HG02840 (cell line): ENCODE measurements at regions not wholly inside any gene's neighbourhood (a gene's known extent, or its start where the extent isn't known, plus 50 kb on each side); places are given as distances from the start of the nearest gene placed in this dataset.
"Not testable (repeated sequence)": the region's sequence is repeated elsewhere in the genome, so short reads cannot be mapped to it uniquely, and the experiment has no call there.

ENCODE experiments used
- ATAC-seq: cut with Tn5 transposase; IDR thresholded peaks from one replicate; pipeline ENCODE4 v1.9.1; 2021; ENCODE audit warnings: mild to moderate bottlenecking, moderate library complexity, moderate number of reproducible peaks; ENCODE audit not compliant: unreplicated experiment, low FRiP score

DNA sequence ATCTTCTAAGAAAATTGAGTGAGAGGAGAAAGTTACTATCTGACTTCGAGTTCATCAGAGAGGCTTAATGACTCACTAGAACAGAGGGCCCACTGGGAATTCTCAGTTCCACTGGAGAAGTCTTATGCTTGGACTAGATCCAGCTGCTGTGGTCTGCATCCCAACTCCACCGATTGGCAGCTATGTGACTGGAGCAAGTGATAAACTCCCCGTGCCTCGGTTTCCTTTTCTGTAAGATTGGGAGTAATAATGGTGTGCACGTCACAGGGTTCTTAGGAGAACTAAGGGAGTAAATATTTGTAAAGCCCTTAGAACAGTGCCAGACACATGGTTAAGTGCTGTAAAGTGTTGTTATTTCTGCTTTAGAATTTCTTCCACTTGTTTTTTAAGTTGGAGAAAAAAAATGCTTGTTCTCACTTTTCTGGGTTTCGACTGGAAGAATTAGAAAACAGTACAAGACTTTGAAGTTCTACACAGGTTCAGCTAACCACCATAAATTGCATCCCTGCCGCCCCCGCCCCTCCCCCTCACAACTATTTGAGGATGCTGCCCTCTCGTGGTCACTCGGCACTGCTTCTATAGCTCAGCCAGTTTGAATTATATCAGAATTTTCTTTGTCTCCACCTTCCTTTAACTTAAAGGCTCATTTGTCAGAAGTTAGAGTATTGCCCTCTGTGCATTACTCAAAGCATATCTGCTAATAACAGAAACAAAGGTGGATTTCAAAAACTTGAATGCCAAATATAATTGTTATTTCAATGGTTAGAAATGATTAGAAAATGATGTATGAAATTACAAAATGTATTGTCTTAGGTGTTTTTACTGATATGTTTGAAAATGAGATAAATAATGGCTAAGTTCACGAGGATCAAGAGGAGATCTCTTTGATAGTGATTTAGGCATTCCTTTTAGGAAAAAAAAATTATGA lies 95.0 kb upstream of the IFNGR1 start:
- ATAC-seq: no peak

DNA sequence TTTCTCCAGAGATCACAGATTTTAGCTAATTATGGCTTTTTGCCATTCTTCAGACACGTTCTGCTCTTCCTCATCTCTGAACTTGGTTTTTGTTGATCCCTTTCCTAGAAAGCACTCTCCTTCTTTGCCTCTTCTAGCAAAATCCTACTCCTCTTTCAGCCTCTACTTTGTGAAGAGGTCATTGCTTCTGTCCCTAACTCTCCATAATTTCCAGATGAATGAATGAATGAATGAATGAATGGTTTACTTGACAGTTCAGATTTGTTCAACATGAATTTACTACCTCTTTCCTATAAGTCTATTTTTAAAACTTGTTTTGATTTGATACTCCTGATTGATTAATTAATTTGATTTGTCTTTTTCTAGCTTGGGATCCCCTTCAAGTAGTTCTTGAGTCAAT lies 94.0 kb upstream of the IFNGR1 start:
- ATAC-seq: no peak

DNA sequence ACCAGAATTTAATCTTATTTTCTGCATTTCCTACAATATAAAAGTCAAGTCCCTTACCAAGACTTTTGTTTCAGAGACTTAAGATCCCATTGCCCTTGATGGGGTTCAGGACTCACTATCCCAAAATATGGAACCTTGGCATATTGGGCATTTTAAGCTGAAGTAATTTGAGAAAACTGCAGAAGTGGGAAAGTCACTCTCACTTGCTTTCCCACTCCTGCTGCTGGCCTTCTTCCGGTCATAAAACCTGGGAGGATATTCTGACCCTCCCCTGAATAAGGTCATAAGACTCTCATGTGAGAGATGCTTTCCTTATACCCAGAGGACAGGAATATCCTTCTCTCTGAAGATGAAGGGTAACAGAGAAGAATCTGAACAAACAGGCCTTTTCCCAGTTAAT lies 92.8 kb upstream of the IFNGR1 start:
- ATAC-seq: no peak

DNA sequence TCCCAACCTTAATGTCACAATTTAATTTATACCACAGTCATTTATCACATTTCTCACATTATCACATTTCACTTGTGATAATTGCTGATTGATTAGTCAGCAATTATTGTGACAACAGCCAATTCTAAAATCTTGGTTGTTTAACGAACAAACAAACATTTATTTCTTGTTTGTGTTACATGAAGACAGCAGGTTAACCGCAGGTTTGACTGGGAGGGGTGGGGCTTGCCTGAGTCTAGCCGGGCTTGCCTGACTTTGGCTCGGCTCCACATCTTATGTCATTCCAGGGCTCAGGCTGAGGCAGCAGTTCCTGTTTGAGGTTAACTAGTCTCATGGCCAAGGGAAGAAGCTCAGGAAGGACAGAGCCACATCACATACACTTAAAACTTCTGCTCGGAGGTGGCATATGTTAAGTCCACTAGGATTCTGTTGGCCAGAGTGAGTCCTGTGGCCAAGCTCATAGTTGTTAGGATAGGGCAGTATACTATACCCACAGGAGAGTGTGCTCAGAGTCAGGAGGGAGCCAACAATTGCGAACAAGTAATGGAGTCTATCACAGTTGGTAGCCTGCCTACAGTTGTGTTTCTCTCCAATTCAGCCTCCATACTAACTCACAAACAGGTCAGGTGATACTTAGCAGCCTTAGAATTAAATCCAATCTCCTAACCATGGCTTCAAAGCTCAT lies 90.0 kb upstream of the IFNGR1 start:
- no peak for ATAC-seq

DNA sequence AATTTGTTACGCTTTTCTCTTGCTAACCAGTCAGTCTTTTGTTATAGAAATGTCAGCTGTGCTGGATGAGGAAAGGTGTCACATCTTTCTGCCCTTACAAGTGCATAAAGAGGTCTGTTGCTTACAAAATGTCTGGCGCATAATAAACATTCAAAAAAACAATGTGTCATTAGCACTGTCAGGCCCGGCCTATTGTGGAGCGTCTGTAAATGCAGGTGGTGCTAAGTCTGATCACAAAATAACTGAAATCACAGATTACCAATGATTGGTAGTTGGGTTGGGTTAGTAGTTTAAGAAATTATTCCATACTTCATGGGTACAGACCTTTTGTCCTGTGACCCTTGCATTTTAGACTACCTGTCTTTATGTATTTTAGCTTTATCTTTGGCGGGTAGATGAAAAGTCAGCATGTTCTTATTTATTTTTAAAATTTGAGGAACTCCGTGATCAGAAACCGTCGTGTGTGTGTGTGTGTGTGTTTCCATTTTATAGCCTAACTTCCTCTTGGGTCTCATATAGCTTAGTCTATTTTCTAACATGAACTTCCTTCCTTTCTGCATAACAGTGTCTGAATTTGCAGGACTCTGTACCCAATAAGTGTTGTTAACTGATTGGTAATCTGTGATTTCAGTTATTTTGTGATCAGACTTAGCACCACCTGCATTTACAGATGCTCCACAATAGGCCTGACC lies 88.1 kb upstream of the IFNGR1 start:
- no peak for ATAC-seq

DNA sequence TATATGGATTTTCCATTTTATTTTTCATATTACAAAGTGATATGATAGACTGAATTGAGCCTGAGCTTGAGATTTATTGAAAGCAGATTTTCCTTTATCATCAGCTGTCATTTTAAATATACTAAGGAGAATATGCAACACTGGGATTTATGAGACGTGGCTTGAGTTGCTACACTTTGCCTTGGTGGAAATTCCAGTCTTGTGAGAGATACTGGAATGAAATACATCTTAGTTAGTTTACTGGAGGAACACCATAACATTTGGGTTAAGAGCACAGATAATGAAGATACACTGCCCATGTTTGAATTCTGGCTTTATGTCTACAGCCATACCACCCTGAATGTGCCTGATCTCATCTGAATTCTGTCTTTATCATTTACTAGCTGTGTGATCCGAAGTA lies 86.5 kb upstream of the IFNGR1 start:
- ATAC-seq: no peak

DNA sequence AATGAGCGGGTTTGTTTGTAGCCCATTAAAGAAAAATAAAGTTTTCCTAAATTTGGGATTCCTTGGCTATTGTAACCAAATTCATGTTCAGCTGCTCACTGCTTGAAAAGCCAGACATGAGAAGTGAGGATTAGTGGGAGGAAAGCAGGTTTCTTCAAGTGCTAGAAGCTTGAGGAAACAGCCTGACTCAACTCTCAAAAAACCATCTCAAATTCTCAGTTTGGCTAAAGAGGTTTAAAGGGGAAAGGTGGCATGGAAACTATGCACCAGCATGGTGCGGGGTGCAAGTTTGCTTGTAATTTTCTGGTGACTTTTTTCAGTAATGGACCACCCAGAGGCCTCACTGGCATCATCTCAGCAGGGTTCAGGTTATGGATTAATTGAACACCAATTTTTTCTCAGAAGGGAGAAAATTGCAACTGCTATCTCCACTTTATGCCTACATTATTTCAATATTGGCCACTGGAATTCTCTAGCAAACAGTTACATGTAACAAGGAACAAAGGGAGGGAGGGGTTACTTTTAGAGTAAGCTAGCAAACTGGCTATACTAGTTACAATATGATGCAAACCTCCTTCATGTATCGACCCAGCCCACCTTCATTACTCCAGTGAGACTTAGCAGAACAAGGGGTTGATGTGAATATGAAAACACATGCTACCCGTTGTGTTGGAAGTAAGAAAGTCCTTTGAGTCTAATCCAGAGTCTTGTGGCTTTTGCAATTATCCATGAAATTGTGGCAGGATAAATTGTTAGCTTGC lies 85.0 kb upstream of the IFNGR1 start:
- ATAC-seq: no peak

DNA sequence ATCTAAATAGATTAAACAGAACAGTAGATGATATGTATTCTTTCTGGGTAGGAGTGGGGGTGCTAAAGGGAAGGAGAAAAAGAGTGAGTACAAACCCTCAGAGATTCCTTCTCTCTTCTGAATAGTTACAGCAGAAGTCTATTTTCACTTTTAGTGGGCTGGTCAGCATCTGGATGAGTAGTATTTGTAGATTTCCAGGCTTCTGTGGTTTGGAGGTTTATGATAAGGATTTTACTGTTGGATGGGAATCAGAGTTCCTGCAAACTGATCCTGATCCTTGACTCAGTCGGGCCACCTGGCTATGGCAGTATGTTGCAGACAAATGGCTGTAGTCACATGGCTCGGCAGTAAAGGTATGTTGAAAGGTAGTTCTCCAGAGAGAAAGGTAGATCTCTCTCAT lies 84.3 kb upstream of the IFNGR1 start:
- no peak for ATAC-seq

DNA sequence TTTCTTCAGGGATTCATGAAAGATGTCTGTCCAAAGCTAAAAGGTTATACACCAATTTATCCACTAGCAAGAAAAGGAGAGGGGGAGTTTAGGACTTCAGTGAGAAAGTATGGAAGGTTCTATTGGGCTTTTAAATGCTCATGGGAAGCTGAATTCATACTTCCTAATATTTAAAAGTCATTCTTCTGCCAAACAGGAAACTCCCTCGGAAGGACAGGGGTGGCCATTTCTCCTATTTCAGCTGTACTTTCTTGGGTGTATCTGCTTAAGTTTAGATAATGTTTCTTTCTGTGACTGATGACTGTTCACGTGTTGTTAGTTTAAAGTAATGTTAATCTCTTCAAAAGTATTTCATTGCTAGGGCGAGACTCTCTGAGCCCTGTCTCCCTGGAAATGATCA lies 80.5 kb upstream of the IFNGR1 start:
- ATAC-seq: no peak

DNA sequence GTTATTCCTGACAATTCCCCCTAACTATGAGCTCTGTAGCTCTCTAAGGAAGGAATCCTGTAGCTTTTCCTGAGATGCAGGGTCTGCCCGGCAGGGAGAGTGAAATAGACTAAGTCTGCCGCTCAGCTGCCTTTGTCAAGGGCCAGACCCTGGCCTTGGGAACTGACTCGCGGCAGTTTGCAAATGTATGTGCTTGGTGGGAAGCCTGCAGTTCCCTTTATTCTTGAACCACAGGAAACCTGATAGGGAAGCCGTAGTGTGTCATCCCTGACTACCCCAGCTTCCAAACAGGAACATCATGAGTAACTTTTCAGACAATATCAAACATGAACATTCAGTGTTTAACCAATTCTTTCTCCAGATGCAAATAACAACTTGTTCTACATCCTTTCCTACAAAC lies 78.7 kb upstream of the IFNGR1 start:
- no peak for ATAC-seq

DNA sequence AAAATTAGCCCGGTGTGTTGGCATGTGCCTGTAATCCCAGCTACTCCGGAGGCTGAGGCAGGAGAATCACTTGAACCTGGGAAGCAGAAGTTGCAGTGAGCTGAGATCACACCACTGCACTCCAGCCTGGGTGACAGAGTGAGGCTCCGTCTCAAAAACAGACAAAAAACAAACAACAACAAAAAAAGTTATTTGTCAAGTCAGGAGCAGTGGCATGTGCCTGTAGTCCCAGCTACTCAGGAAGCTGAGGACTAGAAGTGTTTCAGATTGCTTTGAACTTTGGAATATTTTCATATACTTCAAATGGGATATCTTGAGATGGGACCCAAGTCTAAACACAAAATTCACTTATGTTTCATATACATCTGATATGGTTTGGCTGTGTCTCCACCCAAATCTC lies 73.1 kb upstream of the IFNGR1 start:
- not testable (repeated sequence) for ATAC-seq

DNA sequence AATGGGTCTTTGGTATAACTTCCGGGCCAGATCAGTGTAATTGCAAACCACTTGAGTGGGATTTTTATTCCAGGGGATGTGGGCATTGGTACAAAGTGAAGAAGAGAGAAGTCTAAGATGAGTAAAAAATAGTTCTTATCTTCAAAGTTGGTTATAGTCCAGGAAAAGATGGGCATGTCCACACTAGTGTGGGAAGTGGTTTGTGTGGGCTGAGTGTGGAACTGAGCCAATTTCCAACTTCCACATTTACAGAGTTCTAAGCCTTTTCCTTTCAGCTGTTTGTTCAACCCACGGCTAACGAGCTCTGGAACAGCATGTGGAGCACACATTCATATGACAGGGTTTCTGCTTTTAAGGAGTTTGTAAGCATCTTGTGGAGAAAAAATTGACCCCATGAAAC lies 72.3 kb upstream of the IFNGR1 start:
- ATAC-seq: no peak

DNA sequence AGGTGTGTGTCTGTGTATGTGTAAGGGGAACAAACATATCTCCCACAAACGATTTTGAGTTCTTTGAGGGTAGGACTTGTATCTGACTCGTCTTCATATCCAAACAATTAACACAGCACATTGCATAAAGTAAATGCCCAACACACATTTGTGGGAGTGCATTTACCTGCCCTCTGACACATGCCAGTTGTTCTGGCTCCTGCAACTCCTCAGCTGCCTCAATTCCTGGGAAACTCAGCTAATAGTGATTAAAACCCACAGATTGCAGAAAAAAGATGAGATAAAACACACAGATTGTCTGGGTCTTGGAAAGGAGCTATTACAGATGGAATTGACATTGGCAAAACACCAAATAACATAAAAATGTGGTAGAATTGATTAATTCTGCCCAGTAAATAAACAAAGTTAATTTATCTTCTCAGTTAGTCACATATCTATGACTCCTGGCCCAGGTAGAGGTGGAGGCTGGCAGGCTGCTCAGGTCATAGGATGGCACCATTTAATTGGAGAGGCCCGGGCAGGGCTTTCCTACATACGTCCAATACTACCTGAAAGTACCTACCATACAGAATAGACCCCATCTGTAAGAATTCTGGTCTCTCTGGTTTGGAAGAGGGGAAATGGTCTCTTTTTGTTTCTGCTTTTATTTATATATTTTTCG lies 71.5 kb upstream of the IFNGR1 start:
- no peak for ATAC-seq

DNA sequence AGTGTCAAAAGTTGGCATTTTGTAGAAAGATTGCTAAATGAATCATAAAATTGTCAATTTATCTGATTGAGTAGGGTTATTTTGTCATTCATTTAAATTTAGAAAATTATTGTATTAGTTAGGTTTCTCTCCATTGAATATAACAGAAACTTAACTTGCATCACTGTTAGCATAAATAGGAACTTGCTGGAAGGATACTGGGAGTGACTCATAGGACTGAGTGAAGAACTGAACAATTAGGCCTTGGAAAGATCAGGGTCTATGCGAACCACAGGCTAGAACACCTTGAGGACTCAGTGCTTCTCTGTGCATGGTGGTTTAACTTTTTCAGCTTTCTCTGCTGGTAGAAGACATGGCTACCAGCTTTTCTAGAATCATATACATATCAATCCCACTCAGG lies 67.7 kb upstream of the IFNGR1 start:
- ATAC-seq: no peak

DNA sequence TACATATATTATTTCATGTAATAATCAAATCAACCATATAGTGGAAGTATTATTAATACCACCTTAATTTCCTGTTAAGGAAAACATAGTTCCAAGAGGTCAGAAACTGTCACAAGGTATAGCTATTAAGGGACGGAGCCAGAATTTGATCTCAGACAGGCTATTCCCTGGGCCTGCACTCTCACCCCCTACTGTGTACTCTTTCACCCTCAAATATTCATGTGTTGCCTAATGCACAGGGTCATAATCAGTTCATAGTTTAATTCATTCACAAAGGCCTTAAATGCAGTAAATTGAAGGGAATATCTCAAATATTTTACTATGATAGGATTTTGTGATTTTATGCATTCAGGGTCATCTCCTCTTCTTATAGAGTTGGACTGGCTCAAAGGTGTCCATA lies 67.2 kb upstream of the IFNGR1 start:
- ATAC-seq: no peak

DNA sequence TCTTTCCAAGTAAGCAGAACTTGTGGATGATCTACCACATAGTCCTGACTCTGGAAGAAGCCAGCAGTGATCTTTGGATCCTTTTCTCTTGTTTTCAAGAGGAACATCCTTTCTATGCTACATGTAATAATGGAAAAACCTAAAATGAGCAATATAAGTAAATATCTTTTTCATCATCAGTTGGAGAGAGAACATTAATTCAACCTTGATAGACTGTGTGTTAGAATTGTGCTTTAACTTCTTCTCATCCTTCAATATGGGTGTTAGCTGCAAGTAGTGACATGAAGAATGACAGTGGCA lies 65.6 kb upstream of the IFNGR1 start:
- no peak for ATAC-seq

DNA sequence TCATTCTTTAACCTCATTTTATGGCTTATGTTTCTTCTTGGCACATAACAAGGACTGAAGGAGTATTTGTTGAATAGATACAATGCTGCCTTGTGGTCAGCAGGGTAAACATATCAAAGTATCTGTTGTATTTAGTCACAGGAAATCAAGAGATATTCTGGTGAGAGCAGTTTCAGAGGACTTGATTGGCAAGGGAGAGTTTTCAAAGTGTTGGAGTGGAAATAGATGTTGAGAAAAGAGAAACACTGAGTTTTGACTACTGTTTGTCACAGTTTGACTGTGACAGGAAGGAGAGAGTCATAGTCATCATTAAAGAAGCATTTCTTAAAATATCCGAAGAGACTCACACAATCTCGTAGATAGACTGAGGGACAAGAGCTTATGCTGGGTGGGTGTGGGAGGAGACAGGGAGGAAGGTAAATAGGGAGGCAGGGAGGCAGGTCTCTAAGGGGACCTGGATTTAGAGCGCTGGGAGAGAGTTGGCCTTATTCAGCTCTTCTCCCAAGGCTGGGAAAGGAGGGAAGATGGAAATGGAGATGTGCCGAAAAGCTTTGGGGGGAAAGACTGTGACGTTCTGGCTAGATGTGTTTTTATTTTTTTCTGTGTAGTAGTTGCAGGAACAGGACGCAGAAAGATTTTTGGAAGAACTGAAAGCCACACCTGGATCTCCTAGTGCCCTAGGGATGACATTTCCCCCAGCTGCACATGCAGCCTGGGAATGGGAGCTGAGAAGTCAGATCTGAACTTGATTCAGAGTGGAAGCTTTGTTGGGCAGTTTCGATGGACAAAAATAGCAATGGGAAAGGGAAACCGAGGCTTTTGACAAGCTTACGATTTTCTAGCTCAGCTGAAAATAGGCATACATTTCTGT lies 65.0 kb upstream of the IFNGR1 start:
- ATAC-seq: peak; percentile 67

DNA sequence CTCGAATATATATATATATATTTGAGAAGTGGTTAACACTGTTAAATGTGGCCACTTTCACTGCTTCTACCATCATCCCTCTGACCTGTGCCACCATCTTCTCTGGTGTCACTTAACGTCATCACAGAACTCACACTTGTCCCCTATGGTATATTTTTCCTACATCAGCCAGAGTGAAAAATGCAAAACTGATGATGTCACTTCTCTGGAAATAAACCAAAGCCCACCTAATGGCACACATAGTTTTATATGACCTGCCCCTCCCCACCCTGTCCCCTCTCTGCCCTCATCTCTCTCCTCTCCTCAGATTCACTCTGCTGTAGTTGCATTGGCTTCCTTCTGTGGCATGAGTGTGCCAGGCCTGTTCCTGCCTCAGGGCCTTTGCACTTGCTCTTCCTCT lies 63.9 kb upstream of the IFNGR1 start:
- ATAC-seq: no peak

DNA sequence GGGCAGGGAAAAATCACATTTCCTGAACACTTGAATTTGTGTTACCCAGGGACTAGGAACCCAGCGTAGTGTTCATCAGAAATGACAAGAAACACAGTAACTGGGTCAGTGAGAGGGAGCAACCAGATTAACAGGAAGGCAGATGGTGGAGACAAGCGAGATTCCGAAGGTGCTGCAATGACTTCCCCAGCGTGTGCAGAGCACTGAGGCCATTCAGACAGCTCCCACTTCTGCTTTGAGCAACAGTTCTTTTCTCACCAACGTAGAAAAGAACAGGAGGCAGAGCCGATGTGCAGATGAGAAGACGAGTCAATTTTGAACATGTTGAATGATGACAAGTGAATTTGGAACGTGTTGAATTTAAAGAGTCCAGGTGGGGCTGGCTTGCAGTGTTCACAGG lies 63.1 kb upstream of the IFNGR1 start:
- ATAC-seq: no peak
